Astrocyte of the spinal cord (primary cell): ENCODE measurements at regions not wholly inside any gene's neighbourhood (a gene's known extent, or its start where the extent isn't known, plus 50 kb on each side); places are given as distances from the start of the nearest gene placed in this dataset.

Experiments
- DNase-seq: peaks from one replicate; pipeline ENCODE4 v3.0.0; 2011; ENCODE audit warnings: low read depth, low spot score
- H3K4me3 ChIP-seq: 2 replicates; pipeline ENCODE4 v1.5.1; 2011; ENCODE audit warnings: low read depth, mild to moderate bottlenecking, low read length, moderate library complexity
- in situ Hi-C: cut with HindIII; loops from 2 replicates; pipeline ENCODE4 v1.10.0; 2017; ENCODE audit warnings: low sequenced_read_pairs
- TF ChIP-seq, protein P1 (sequence below): IDR thresholded peaks from 2 replicates; pipeline ENCODE4 v1.5.1; 2012; ENCODE audit warnings: low read depth, mild to moderate bottlenecking, low read length, inconsistent platforms

DNA sequence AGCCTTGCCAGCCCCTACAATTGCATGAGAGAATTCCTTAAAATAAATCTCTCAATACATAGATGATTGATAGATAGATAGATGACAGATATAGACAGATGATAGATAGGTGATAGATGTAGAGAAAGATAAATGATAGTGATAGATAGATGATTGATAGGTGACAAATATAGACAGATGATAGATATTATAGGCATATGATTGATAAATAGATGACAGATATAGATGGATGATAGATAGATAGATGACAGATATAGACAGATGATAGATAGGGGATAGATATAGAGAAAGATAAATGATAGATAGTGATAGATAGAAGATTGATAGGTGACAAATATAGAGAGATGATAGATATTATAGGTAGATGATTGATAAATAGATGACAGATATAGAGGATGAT is 564.6 kb downstream of the ETS1 start:
- TF ChIP-seq, protein P1, sequence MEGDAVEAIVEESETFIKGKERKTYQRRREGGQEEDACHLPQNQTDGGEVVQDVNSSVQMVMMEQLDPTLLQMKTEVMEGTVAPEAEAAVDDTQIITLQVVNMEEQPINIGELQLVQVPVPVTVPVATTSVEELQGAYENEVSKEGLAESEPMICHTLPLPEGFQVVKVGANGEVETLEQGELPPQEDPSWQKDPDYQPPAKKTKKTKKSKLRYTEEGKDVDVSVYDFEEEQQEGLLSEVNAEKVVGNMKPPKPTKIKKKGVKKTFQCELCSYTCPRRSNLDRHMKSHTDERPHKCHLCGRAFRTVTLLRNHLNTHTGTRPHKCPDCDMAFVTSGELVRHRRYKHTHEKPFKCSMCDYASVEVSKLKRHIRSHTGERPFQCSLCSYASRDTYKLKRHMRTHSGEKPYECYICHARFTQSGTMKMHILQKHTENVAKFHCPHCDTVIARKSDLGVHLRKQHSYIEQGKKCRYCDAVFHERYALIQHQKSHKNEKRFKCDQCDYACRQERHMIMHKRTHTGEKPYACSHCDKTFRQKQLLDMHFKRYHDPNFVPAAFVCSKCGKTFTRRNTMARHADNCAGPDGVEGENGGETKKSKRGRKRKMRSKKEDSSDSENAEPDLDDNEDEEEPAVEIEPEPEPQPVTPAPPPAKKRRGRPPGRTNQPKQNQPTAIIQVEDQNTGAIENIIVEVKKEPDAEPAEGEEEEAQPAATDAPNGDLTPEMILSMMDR, result no peak
- in situ Hi-C loops, result no loop called here
- no peak overlapping the region for H3K4me3 ChIP-seq
- no peak for DNase-seq

DNA sequence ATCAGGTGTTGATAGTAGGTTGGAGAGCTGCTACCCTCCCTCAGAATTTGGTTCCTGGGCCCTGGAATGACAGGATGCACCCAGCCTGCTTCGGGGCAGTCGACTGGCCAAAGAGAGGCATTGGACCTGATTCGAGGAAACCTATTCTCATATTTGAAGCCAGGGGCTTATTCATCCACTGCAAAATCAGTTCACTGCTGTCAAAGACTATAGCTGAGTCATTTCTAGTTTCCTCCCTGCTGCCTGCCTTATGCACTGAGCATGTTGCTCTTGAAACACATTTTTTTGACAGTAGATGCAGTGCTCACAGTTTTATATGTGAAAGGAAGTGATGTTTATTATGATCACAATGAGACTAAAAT is 565.4 kb downstream of the ETS1 start:
- peak; percentile 61 for DNase-seq
- TF ChIP-seq, protein P1, result no peak
- H3K4me3 ChIP-seq, result no peak overlapping the region
- in situ Hi-C loops, result no loop called here

DNA sequence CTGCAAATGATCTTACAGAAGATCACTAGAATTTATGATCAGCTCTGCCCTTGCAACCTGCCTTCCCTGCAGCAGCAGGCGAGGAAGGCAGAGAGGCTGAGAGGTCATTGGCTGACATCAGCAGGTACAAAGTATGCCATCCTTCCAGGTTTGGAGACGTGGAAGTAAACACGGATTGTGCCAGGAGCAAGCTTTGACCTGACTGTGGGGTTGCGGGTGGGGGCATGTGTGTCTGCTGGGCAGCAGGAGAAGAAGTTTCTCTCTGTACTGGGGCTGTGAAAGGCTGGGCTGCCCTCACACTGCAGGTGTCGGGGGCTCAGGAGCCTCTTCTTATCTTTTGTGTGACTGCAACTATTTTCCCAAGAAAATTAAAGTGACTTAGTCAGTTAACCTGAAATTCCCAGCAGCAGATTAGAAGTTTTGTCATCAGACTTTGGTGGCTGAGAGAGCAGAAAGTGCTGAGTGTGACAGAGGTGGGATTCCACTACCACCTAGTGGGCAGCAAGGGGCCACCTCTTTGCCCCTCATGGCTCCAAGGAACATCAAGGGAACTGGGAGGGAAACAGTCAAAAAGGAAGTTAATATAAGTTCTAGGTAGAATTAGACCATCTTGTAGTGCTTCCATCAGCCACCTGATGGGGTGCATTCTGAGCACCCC is 565.9 kb downstream of the ETS1 start:
- in situ Hi-C loops, result no loop called here
- DNase-seq, result no peak
- TF ChIP-seq, protein P1, result peak; percentile 44
- H3K4me3 ChIP-seq, result no peak overlapping the region

DNA sequence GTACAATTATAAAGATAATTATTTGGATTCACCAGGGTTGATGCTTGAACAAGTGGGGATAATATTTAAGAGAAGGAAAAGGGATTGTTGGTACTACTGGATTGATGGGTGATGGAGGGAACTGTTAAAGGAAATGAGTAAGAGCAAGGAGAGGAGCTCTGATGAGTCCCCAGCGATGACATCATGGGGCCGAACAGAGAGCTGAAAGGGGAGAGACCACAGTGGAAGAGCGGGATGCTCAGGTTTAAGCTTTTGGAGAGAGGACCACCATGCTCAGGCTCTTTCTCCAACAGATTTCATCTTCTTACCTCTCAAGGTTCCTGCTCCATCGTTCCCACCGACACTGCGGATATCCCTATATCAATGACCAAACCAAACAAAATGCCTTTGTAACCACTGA is 568.7 kb downstream of the ETS1 start:
- no peak for DNase-seq
- H3K4me3 ChIP-seq, result no peak overlapping the region
- TF ChIP-seq, protein P1, result no peak
- in situ Hi-C loops, result no loop called here

DNA sequence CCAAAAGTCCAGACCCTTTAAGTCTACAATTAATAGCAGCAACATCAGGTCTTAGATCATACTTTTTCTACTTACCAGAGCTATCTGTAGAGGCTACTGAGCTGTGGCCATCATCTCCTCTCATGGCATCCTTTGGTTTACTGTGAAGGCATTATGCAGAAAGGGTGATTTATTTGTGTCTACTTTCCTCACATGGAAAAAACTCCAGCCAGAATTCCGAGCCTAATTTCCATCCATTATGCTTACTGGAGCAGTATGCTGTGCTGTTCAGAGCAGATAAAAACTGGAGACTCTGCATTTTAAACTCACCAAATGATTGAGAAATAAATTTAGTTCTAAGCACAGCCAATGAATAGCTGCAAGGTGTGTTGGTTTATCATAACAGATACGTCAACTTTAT is 581.8 kb downstream of the ETS1 start:
- no peak overlapping the region for H3K4me3 ChIP-seq
- DNase-seq, result no peak
- TF ChIP-seq, protein P1, result no peak
- in situ Hi-C loops, result no loop called here

DNA sequence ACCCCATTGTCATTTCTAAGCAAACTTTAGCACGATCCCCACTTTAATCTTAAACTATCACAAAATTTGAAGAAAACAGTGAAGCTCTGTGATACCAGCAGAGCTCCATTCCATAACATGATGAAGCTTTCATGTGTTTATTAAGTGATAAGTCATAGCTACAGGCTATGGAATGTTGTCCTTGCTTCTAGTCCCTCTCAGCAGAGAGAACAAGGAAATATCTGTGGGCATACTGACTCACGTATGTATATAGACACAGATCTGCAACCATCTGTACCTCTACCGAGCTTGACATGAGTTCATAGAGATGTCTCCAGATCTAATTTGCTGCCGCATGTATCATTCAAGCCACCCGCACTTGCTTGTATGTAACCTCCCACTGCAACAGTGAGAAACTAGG is 588.9 kb downstream of the ETS1 start:
- in situ Hi-C loops, result no loop called here
- H3K4me3 ChIP-seq, result no peak overlapping the region
- TF ChIP-seq, protein P1, result no peak
- DNase-seq, result no peak

DNA sequence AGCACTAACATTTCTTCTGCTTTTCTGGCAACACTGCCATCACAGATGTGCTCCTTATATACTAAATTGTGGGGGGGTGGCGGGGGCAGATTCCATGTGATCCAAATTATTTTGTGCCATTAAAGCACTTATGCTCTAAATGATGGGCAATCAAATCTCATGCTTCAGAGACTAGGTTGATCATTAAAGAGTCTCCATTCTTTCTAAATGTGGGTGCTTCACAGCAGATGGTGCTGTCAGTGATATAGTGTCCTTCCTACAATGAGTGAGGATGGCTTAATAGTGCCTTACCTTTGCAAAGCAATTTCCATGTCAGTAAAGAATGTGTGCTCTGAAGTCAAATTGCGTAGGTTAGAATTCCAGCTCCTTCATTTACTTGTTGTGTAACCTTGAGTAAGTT is 589.8 kb downstream of the ETS1 start:
- in situ Hi-C loops, result no loop called here
- no peak for DNase-seq

More for the DNA sequence above, 589.8 kb downstream of the ETS1 start:
- TF ChIP-seq, protein P1, result no peak
- no peak overlapping the region for H3K4me3 ChIP-seq
